AG09319 (cell line): ENCODE measurements at regions not wholly inside any gene's neighbourhood (a gene's known extent, or its start where the extent isn't known, plus 50 kb on each side); places are given as distances from the start of the nearest gene placed in this dataset.

Source experiments
- DNase-seq: peaks from one replicate; pipeline ENCODE4 v3.0.0-alpha.2; 2010; ENCODE audit warnings: low read depth; ENCODE audit errors: extremely low read depth
- CTCF ChIP-seq: IDR thresholded peaks from 2 replicates; pipeline ENCODE4 v1.5.1; 2011; ENCODE audit warnings: low read depth, mild to moderate bottlenecking, inconsistent platforms, low read length, moderate library complexity

- TF ChIP-seq CTCF, result no peak
- DNase-seq, result no peak
Measured at GRCh38 chrX:26908218-26908617, 554.9 kb downstream of the PPP4R3C start.

DNA sequence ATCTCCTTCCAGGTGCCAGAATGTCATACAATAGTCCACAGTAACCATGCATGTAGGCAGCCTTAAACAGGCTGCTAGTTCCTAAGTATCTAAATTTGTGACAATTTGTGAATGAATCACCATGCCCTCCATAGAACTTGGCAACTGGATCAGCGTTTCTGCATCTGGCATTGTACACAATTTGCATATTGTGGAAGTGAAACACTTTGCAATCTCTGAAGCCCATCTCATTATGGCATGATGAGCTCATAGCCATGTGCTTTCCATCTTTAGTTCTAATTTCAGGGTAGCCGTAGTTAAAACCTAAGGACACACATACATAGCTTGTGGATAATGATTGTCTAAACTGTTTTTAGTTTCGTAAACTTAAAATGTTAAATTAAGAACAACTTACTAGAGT, 573.6 kb downstream of the PPP4R3C start:
- DNase-seq, result no peak
- TF ChIP-seq CTCF, result no peak

DNA sequence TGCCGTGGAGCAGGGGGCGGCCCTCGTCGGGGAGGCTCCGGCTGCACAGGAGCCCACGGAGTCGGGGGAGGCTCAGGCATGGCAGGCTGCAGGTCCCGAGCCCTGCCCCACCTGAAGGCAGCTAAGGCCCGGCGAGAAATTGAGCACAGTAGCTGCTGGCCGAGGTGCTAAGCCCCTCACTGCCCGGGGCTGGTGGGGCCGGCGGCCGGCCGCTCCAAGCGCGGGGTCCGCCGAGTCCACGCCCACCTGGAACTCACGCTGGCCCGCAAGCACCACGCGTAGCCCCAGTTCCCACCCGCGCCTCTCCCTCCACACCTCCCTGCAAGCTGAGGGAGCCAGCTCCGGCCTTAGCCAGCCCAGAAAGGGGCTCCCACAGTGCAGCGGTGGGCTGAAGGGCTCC, 589.4 kb downstream of the PPP4R3C start:
- no peak for DNase-seq
- TF ChIP-seq CTCF, result no peak

- no peak for TF ChIP-seq CTCF
- DNase-seq, result no peak
Measured at GRCh38 chrX:26871967-26872366, 591.2 kb downstream of the PPP4R3C start.

GRCh38 chrX:26851981-26852380, 611.2 kb downstream of the PPP4R3C start:
- TF ChIP-seq CTCF, result peak; percentile 17
- no peak for DNase-seq

GRCh38 chrX:26848511-26848910, 614.6 kb downstream of the PPP4R3C start:
- no peak for TF ChIP-seq CTCF
- no peak for DNase-seq

- DNase-seq, result no peak
- TF ChIP-seq CTCF, result no peak
Measured at GRCh38 chrX:26845056-26845455, 618.1 kb downstream of the PPP4R3C start.

GRCh38 chrX:26822448-26822847, 606.5 kb downstream of the MAGEB5 start:
- DNase-seq, result no peak
- no peak for TF ChIP-seq CTCF
